ENCODE measurements at regions not wholly inside any gene's neighbourhood (a gene's known extent, or its start where the extent isn't known, plus 50 kb on each side); places are given as distances from the start of the nearest gene placed in this dataset.
"Not testable (repeated sequence)": the region's sequence is repeated elsewhere in the genome, so short reads cannot be mapped to it uniquely, and the experiment has no call there.

DNA sequence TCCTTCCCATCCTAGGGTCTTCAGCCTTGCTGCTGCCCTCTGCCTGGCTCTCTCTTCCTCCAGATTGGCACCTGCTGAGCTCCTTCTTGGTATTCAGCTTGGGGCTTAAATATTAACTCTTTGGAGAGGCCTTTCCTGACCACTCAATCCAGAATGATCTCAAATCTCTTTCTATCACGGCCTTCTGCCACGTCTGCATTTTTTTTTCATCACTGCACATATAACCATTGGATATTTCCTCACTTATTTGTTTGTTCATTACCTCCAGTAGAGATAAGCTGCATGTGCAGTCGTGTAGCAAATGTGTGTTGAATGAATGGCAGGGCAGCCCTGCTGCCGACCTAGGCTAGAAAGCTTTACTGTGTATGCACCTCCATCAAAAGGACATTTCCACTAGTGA is 51.6 kb upstream of the MPP7 start:
- DNase-seq, result no peak

DNA sequence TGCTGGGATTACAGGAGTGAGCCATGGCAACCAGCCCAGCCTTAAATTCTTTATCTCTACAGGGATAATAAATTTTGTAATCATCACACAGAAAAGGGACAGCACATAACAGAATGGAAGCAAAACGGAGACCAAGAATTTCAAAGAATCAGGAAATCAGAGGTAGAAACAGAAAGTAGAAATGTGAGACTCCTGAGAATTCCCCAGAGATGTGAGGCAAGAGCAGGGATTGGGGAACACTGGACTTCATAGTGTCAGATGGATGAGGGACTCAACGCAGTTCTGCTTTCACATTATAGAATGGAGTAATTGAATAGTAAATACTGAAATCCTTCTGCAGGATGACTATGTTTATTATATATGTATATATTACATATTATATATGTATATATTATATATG is 52.5 kb upstream of the MPP7 start:
- no peak for DNase-seq

DNA sequence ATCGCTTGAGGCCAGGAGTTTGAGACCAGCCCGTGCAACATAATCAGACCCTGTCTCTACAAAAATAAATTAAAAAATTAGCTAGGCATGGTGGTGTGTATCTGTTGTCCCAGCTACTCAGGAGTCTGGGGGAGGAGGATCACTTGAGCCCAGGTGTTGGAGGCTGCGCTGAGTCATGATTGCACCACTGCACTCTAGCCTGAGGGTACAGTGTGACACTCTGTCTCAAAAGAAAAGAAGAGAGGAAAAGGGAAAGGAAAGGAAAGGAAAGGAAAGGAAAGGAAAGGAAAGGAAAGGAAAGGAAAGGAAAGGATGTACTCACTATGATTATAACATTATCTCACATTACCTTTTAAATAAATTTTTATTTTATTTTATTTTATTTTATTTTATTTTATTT is 56.5 kb upstream of the MPP7 start:
- no peak for DNase-seq

DNA sequence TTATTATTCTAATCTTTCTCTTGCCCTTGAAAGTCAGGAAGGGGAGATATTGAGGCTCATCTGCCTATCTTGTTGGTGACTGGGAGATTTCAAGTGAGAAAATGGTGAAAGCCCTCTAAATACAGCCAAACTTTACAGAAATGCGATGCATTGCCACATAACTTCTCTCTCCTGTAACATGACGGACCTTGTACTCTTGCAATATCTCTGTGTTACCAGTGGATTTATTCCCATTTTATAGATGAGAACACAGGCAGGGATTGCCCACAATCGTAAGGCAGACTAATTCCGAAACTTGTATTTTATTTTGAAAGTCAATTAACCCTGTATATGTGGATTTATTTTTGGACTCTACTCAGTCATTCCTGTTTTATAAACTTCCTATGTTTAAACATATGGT is 57.3 kb upstream of the MPP7 start:
- no peak for DNase-seq

DNA sequence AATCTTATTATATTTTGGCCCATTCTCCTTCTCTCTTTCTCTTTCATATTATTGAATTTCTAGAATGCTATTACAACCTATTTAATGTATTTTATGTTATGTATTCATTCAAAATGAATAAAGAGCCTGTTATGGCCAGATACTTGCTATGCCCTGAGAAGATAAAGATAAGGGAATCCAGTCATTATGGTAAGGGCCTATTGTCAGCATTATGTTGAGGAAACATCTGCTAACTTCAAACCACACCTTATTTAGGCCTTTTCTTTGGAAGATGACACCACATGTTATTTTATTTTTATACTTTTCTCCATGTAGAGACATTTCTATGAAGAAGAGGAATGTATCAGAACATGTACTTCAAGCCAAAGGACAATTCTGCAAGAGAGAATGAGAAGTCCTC is 60.5 kb upstream of the MPP7 start:
- no peak for DNase-seq

DNA sequence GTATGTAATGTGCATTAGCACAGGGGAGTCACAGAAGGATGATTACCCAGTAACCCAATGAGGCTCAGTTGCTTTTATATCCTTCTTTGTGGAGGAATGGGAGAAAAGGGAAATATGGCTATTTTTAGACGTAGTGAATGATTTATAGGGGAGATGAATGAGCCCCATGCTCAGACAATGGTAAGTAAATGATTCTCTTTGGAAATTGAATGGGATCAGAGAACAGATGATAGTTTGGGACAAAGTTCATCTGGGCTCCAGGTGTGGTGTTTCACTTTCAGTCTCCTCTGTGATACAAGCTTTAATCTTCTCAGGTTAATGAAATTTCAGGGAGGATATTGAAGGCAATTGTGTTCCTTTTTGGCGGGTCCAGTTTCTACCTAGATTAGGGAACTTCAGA is 63.0 kb upstream of the MPP7 start:
- no peak for DNase-seq

DNA sequence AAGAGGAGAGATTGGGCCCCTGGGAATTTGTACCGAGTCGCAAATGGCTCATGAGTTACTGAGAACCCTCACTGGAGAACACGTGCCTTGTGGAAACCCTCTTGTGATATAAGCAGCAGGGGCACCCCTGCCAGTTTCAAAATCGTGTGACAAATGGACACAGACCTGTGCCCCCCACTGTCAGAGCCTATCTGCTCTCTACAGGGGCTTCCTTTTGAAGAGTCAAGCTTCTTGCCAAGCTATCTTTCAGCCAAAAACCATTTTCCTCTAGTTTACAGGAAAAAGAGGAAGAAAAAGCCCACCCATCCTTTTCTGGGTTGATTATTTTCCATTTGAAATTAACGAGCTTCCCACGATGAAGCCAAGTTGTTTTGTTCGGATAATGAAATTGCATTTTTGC is 64.1 kb upstream of the MPP7 start:
- no peak for DNase-seq

DNA sequence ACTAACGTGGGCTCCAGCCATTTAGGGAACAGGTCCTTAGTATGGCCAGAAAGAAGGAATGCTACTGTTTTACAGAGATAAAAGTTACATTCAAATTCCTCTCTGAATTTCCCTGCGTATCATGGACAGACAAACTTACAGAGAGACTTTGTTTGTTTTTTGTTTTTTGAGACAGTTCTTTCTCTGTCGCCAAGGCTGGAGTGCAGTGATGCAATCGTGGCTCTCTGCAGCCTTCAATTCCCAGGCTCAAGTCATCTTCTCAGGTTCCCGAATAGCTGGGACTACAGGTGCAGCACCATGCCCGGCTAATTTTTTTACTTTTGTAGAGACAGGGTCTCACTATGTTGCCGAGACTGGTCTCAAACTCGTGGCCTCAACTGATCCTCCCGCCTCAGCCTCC is 64.5 kb upstream of the MPP7 start:
- DNase-seq, result no peak

DNA sequence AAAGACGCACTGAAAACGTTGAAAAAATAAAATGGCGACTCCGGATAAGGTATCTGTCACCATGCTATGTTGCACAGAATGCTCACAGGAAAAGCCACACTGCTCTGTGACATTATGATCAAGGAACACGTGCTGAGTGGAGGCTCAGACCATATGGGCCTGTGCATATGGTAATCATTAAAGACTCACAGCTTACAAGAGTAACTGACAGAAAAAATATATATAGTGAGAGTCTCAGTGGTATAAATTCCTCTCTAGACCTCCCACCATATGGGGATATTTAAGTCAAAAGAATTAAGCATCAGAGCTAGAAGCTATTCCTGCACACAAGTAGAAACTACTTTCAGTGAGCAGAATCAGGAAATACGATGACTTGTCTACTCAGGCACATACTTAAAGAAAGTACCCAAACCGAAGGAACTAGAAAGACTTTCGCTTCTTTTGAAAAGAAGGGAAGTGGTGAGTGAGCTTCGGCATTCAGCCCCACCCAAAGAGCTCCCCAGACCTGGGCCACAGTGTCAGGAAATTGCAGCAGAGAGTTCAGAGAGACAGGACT is 65.1 kb upstream of the MPP7 start:
- DNase-seq, result no peak

DNA sequence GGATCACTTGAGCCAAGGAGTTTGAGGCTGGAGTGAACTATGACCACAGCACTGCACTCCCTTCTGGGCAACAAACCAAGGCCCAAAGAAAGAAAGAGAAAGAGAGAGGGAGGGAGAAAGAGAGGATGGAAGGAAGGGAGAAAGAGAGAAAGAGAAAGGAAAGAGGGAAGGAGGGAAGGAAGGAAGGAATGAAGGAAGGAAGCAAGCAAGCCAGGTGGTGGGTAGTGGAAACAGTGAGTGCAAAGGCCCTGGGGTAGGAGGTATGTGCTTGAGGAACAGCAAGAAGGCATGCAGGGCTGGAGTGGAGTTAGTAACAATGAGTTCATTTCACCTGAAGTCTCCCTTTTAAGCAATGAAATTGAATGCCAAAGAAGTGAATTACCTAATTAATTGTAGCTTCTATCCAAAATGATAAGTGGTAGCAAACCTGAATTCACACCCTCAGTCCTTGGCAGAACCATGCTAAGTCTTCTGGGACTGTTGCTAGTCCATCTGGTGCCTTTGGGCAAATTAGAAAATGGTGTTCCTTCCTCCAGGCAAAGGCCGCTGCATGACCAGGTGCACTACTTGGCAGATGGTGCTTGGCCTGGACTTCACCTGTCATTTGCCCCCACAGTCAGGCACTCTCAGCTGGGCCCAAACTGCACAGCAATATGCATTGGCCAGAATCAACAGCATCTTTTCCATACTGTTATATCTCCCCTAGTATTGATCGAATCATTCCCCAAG is 67.4 kb upstream of the MPP7 start:
- DNase-seq, result no peak

DNA sequence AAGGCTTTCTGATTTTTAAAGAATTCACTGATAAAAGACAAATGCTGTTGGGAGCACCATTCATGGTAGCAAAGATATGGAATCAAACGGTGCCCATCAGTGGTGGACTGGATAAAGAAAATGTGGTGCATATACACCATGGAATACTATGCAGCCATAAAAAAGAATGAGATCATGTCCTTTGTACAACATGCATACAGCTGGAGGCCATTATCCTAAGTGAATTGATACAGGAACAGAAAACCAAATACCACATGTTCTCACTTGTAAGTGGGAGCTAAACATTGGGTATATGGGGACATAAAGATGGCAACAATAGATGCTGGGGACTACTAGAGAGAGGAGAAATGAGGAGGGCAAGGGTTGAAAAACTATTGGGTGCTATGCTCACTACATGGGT is 68.8 kb upstream of the MPP7 start:
- DNase-seq, result not testable (repeated sequence)

DNA sequence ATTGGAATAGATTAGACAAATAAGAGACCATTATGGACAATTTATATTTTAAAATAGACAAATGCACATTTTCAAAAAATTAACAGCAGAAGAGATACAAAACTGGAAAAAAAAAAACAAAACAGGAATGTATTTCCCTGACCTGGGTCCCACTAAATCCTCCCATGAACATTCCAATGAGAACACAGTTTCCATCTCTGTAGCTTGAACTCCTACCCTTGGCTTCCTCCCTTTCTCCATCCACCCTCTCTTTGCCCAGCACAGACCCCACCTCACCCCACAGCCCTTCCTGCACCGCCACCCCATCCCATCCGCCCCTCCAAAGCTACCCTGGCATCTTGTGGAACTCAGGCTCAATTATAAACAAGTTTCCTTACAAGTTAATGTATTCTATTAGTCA is 71.2 kb upstream of the MPP7 start:
- no peak for DNase-seq

DNA sequence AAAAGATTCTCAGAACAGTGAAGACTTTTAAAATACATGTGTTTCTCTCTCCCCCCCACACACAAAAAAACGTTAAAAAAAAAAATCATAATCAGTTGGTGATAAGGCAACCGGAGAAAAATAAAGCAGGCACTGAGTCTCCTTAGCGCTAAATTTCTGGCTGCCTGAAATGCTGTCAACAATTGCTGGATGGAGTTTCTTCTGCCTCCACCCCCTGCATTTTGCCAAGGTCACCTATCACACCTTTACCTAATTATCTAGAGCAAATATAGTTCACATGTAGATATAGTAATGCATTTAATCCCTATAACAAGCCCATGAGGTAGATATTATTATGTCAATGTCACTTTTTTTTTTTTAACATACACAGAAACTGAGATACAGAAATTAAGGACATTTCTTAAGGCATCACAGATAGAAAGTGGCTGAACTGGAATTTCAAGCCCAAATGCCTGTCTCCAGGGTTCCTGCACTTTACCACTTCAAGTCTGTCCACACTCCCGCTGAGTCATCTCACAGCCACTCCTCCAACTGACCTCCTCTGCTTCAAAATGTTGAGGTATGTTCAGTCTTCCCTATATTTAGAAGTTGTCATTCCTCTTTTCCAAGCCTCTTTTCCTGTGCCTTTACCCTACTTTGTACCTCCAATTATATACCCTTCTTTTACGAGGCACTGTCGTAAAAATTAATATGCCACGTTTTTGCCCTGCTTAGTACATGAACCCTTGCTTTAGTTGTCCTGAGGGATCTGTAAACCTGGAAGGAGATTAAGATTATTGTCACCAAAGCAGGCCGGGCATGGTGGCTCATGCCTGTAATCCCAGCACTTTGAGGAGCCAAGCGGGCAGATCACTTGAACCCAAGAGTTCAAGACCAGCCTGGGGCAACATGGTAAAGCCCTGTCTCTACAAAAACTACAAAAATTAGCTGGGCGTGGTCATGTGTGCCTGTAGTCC is 72.8 kb upstream of the MPP7 start:
- DNase-seq, result no peak

DNA sequence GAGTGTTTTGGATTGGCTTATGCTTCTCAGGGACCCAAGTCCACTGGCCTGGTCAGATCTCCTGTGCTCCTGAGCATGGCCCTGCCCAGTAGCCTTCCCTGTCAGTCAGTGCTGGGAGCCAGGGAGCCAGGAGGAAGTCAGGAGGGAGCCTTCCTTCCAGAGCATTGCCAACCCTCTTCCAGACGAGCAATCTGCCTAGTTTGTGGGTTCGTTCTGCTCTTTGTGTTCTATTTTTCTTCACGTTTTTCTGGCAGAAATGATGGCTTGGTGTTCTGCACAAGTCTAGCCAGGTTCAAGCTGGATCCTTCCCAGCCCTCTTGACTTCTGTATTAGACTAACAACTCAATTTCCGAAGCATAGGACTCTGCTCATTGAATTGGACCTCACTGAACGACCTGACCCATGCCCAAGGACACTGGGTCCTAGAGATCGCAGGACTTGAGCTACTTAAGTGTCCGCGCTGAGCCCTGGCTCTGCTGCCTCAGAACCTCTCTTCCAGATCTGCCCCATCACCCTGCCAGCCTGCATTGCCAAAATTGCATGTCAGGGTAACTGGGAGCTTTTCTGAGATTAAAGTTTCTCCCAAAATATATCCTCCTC is 76.2 kb upstream of the MPP7 start:
- DNase-seq, result no peak

DNA sequence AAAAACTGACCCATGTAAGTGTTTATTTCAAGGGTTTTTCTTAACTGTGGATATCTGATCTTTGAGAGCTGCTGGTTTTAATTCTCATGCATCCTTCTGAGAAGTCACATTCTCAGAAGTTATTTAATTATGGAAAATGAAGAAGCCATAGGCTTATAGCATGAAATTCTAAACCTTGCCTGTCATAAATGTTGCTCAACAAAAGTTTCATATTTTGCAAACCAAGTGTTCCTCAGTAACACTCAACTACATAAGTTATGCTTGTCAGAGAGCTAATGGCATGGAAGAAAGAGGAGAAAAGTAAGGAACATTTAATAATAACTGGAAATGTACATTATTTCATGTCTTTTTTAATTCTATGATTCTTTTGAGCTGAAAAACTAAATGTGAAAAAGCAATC is 78.6 kb upstream of the MPP7 start:
- DNase-seq, result no peak

DNA sequence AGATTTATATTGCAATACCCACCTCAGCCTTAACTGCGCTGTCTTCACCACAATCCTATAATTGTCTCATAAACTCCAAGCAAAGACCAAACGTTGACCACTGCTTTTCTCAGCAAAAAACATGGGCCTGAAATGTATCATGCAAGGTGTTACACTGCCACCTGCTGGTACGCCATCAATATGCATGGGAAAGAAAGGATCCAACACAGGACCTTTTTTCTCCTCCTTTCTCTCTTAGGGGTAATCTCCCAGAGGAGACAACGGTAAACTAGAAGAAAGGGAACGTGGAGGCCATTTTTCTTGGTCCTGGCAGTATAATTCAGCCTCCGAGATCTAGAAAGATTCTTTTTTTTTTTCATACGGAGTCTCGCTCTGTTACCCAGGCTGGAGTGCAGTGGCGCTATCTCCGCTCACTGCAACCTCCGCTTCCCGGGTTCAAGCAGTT is 79.1 kb upstream of the MPP7 start:
- peak; percentile 58 for DNase-seq

DNA sequence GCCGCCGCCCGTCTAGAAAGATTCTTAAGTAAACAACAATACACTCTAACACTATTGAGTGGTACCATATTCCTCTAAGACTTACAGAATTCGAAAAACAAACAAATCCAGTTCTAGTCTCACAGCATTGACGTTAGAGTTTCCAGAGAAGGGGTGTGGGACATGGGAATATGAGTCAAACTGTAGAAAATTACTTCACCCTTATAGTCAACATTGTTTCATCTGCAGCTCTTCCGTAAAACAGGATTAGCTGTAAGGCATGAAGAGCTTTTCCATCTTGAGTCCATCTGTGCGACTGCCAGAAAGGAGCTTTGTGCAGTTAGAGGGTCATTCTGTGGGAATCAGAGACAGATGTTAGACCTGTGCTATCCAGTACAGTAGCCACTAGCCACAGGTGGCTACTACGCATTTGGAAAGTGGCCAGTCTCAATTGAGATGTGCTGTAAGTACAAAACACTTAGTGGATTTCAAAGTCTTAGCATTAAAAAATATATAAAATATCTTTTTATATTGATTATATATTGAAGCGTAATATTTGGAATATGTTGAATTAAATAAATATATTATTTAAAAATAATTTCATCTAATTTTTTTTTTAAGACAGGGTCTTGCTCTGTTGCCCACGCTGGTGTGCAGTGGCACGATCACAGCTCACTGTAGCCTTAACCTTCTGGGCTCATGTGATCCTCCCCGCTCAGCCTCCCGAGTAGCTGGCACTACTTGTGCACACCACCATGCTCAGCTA is 79.8 kb upstream of the MPP7 start:
- no peak for DNase-seq

DNA sequence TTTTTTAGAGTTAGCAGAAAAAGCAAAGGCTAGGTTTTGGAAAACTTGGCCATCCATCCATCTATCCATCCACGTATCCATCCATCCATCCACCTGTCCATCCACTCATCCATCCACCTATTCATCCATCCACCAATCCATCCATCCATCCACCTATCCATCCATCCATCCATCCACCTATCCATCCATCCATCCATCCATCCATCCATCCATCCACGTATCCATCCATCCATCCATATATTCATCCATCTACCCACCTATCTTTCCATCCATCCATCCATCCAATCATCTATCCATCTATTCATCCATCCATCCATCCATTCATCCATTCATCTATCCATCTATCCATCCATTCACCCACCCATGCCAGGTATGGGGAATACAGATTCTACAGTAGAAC is 81.7 kb upstream of the MPP7 start:
- DNase-seq, result no peak

DNA sequence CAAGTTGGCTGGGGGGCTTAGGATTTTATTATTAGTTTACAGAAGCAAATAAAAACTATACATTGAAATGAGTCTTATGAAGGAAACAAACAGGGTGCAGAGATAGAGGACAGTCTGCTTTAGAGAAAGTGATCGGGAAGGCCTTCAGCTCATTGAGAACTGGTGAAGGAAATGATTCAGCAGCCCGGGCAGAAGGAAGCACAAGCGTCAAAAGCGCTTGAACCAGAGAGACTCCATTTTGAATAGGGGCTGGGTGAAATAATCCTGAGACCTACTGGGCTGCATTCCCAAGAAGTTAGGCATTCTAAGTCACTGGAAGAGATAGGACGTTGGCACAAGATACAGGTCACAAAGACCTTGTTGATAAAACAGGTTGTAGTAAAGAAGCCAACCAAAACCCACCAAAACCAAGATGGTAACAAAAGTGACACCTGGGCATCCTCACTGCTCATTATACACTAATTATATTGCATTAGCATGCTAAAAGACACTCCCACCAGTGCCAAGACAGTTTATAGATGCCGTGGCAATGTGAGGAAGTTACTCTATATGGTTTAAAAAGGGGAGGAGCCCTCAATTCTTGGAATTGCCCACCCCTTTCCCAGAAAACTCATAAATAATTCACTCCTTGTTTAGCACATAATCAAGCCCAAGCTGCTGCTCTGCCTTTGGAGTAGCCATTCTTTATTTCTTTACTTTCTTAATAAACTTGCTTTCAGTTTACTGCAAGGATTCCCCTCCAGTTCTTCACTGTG is 83.1 kb upstream of the MPP7 start:
- DNase-seq, result no peak

DNA sequence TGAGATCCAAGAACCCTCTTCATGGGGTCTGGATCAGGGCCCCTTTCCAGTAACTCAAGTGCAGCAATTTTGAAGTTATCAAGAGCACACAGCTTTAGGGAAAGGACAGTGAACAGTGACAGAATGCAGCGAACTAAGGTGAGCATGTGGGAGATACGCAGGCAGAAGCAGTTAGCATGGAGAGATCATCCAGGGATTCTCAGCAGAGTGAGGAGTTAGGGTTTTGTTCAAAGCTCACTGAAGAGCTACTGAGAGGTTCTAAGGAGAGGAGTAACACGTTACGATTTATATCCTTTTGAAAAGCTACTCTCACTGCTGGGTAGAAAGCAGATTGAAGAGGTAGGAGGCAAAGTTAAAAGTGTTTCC is 83.6 kb upstream of the MPP7 start:
- DNase-seq, result no peak

DNA sequence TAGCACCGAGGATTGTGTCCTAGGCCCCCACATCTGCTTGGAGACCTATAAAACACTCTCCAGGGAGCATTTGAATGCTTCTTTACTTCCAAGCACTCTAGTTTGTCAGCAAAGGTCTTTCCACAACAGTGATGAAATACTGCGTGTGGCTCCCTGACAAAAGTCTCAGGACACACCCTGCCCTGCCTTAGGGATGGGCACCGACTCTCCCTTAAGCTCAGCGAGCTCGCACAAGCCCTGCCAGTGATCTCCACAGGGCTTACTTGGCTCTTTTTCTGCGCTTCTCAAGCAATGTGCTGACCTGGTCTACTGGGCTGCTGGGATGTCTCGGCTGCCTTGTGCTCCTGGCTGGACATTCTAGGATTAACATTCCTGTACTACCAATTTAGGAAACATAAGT is 84.3 kb upstream of the MPP7 start:
- no peak for DNase-seq

DNA sequence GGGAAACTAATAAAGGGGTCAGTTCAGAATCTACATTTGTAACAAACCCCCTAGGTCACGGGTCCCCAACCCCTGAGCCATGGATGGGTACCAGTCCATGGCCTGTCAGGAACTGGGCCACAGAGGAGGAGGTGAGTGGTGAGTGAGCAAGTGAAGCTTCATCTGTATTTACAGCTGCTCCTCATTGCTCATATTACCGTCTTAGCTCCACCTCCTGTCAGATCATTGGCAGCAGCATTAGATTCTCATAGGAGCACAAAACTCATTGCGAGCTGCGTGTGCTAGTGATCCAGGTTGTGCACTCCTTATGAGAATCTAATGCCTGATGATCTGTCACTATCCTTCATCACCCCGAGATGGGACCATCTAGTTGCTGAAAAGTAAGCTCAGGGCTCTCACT is 88.4 kb upstream of the MPP7 start:
- DNase-seq, result no peak

Data from NCI-H1105 (cell line).